T-helper 2 cell treated with Interferon-gamma antibody and Interleukin-4, amounts not matched to agents 5 μg/mL and 100 μg/mL, for 36 hours (primary cell): ENCODE measurements at regions not wholly inside any gene's neighbourhood (a gene's known extent, or its start where the extent isn't known, plus 50 kb on each side); places are given as distances from the start of the nearest gene placed in this dataset.
"Not testable (repeated sequence)": the region's sequence is repeated elsewhere in the genome, so short reads cannot be mapped to it uniquely, and the experiment has no call there.

Experiments
- DNase-seq: peaks from one replicate; pipeline ENCODE4 v3.0.0; 2021; ENCODE audit warnings: low spot score
- H3K27ac Mint-ChIP-seq: one replicate; pipeline ENCODE4 v1.8.0; 2021; ENCODE audit warnings: mild to moderate bottlenecking, mixed read lengths
- H3K27me3 Mint-ChIP-seq: one replicate; pipeline ENCODE4 v1.8.0; 2021; ENCODE audit warnings: low read depth, mixed read lengths
- H3K36me3 Mint-ChIP-seq: one replicate; pipeline ENCODE4 v1.8.0; 2021; ENCODE audit warnings: low read depth, mixed read lengths
- H3K4me1 Mint-ChIP-seq: one replicate; pipeline ENCODE4 v1.8.0; 2021; ENCODE audit warnings: low read depth, mixed read lengths
- H3K4me3 Mint-ChIP-seq: one replicate; pipeline ENCODE4 v1.8.0; 2022; ENCODE audit warnings: mild to moderate bottlenecking, moderate library complexity, mixed read lengths
- H3K9me3 Mint-ChIP-seq: one replicate; pipeline ENCODE4 v1.8.0; 2021; ENCODE audit warnings: mixed read lengths

DNA sequence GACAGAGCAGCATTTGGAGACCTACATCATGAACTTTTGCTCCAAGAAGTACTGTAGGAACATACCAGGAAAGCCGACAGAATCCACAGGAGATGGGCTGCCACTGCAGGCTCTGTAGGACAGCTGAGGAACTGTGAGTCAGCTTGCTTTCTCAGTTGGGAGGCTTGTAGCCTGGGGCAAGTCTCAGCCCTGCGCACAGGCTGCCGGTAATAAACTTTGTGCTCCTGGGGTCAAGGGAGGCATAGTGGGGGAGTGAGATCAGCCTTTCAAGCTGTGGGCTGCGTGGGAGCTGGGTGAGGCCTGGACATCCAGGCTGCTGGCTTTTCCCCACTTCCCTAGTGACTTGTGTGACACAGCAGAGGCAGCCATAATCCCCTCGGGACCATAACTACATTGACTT is 718.0 kb upstream of the CDH10 start:
- Mint-ChIP-seq H3K4me3 (no peak overlapping the region), H3K27ac (no peak overlapping the region), H3K9me3 (peaks cover 69% of the 10 kb centered on the region), H3K27me3 (no peaks in the 10 kb centered on the region), H3K36me3 (no peaks in the 10 kb centered on the region), H3K4me1 (no peaks in the 10 kb centered on the region)
- no peak for DNase-seq

DNA sequence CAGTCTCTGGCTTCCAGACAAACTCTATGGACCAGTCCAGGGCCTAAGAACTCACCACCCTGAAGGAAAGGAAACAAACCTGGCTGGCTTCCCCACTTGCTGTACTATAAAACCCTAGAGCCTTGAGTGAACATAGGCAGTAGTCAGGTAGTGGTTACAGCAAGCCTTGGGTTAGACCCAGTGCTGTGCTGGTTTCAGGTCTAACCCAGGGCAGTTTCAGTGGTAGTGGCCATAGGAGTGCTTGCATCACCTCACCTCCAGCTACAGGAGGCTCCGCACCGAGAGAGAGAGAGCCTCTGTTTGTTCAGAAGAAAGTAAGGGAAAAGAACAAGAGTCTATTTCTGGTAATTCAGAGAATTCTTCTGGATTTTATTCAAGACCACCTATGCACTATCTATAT is 714.1 kb upstream of the CDH10 start:
- peaks cover 66% of the 10 kb centered on the region for H3K9me3 Mint-ChIP-seq
- no peak for DNase-seq
- H3K4me3 Mint-ChIP-seq, result no peak overlapping the region
- no peaks in the 10 kb centered on the region for H3K4me1 Mint-ChIP-seq
- no peaks in the 10 kb centered on the region for H3K27me3 Mint-ChIP-seq
- no peak overlapping the region for H3K27ac Mint-ChIP-seq
- H3K36me3 Mint-ChIP-seq, result no peaks in the 10 kb centered on the region

DNA sequence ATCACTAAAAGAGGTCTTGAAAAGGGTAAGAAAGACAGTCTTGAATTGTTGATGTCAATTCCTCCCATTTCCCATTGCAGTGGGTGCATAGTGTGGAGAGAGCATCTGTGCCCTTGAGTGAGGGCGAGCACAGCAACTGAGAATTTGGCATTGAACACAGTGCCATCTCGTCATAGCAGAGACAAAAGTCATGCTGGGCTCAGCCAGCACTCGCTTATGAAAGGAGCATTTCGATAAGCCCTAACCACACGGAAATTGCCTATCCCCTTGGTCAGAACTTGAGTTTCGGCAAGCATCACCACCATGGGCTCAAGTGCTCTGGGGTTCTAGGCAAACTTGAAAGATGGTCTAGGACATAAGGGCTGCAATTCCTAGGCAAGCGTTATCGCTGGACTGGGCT is 712.8 kb upstream of the CDH10 start:
- no peak for DNase-seq
- H3K4me3 Mint-ChIP-seq, result no peak overlapping the region
- peaks cover 57% of the 10 kb centered on the region for H3K9me3 Mint-ChIP-seq
- H3K27ac Mint-ChIP-seq, result no peak overlapping the region
- no peaks in the 10 kb centered on the region for H3K27me3 Mint-ChIP-seq
- H3K36me3 Mint-ChIP-seq, result no peaks in the 10 kb centered on the region
- H3K4me1 Mint-ChIP-seq, result no peaks in the 10 kb centered on the region

DNA sequence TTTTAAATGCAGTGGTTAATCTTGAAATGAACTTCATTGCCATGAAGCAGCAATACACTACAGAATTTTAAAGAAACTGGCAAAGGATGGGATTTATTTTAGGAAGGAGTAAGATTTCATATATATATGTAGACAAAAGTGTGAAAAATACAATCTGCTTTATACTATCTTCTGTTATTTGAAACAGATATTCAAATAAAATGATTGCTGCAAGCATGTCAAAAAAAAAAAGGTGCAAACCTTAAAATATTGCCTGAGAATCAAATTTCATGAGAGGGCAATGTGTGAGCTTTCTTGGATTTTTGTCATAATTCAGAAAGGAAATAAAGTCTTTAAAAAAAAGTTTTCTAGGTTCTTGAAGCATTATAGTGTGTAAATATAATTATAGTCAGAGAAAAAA is 705.0 kb upstream of the CDH10 start:
- no peak overlapping the region for H3K4me3 Mint-ChIP-seq
- H3K4me1 Mint-ChIP-seq, result no peaks in the 10 kb centered on the region
- no peaks in the 10 kb centered on the region for H3K27me3 Mint-ChIP-seq
- H3K27ac Mint-ChIP-seq, result no peak overlapping the region
- DNase-seq, result no peak
- peaks cover 25% of the 10 kb centered on the region for H3K9me3 Mint-ChIP-seq
- no peaks in the 10 kb centered on the region for H3K36me3 Mint-ChIP-seq

DNA sequence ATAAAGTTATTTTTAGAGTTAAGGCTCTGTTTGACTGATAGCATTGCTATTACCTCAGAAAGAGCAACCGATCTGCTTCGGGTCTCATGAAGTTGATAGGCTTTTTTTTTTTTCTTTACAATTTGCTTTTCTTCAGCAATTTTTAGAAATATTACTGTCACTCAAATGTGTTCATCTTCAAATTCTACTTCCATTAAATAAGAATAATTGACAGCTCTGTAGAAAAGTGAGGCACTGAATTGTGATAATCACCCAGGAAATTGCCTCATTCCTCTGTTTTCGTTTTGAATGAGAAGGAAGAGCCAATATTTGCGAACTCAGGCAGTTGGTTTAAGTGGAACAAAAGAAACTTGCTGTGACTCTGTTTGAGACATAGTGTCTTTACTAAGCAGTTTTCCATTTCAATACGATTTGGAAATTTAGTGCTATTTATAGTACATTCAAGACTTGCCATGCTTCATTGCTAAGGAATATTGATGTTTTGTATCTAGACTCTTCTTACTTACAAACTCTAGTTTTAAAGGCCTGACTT is 700.5 kb upstream of the CDH10 start:
- no peaks in the 10 kb centered on the region for H3K4me1 Mint-ChIP-seq
- no peak overlapping the region for H3K4me3 Mint-ChIP-seq
- H3K36me3 Mint-ChIP-seq, result no peaks in the 10 kb centered on the region
- no peak for DNase-seq
- no peak overlapping the region for H3K27ac Mint-ChIP-seq
- H3K27me3 Mint-ChIP-seq, result no peaks in the 10 kb centered on the region
- peaks cover 42% of the 10 kb centered on the region for H3K9me3 Mint-ChIP-seq

DNA sequence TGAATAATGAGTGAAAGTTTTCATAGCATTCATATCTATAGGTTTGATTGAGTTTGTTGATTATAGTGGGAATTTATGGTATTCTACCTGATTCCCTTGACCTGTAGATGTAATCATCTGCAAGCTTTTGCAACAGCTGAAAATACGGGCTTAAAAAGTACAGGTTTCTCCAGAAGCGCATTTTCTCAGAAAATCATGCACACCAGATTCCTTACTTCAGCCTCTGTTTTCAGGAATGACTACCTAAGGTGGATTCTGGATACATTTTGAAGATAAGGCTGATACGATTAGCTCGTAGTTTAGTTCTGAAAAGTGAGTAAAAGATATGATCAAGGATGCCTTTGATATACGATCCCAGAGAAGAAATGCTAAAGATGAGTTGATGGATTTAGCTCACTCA is 694.8 kb upstream of the CDH10 start:
- H3K27me3 Mint-ChIP-seq, result no peaks in the 10 kb centered on the region
- no peak overlapping the region for H3K4me3 Mint-ChIP-seq
- peaks cover 65% of the 10 kb centered on the region for H3K9me3 Mint-ChIP-seq
- H3K27ac Mint-ChIP-seq, result no peak overlapping the region
- no peaks in the 10 kb centered on the region for H3K36me3 Mint-ChIP-seq
- no peak for DNase-seq
- no peaks in the 10 kb centered on the region for H3K4me1 Mint-ChIP-seq

DNA sequence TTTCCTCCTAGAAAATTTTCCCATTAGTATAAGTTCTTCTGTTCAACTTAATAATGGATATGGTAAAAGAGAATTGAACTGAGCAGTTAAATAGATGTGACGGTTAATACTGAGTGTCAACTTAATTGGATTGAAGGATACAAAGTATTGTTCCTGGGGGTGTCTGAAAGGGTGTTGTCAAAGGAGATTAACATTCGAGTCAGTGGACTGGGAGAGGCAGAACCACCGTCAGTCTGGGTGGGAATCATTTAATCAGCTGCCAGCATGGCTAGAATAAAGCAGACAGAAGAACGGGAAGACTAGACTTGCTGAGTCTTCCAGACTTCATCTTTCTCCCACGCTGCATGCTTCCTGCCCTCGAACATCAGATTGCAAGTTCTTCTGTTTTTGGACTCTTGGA is 689.6 kb upstream of the CDH10 start:
- no peaks in the 10 kb centered on the region for H3K27me3 Mint-ChIP-seq
- DNase-seq, result no peak
- no peaks in the 10 kb centered on the region for H3K4me1 Mint-ChIP-seq
- peaks cover 39% of the 10 kb centered on the region for H3K9me3 Mint-ChIP-seq
- no peak overlapping the region for H3K27ac Mint-ChIP-seq
- no peaks in the 10 kb centered on the region for H3K36me3 Mint-ChIP-seq
- H3K4me3 Mint-ChIP-seq, result no peak overlapping the region

DNA sequence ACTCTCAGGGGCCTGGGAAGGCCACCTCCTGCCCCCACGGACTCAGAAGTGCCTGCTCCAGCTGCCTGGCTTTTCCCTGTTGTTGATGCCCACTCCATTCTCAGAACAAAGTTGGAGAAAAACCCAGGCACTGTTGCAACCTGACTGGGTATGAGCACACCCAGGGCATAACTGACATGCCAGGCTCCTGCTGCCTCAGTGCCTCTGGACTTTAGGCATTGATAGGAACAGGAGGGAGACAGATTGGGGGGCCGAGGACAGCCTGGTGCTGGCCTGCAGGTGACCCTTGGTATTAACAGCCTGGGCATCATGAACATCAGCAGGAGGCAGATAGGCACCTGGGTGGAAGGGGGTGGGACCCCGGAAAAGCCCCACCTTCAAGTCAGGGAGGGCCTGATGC is 685.9 kb upstream of the CDH10 start:
- Mint-ChIP-seq H3K27ac (no peak overlapping the region), H3K36me3 (no peaks in the 10 kb centered on the region), H3K4me1 (no peaks in the 10 kb centered on the region), H3K9me3 (peaks cover 28% of the 10 kb centered on the region), H3K4me3 (no peak overlapping the region), H3K27me3 (no peaks in the 10 kb centered on the region)
- no peak for DNase-seq

DNA sequence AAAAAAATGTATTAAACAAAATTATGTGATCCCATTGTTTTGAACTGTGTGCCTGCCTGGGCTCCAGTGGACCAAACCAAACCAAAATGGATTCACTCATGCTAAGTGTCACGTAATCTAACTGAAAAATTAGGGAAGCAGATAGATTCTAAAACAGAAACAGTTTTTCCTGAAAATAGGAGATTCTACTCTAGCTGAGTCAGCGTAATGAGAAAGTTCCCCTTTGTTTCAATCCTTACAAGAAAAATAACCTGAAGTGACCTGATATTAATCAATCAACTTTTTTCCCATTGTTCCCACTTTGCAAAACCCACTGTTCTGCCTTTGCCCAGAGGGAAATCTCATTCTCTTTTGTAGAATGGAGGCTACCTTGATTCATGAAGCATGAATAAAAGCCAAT is 682.4 kb upstream of the CDH10 start:
- Mint-ChIP-seq H3K27me3 (no peaks in the 10 kb centered on the region), H3K4me1 (no peaks in the 10 kb centered on the region), H3K4me3 (no peak overlapping the region), H3K9me3 (peaks cover 24% of the 10 kb centered on the region), H3K36me3 (no peaks in the 10 kb centered on the region), H3K27ac (no peak overlapping the region)
- no peak for DNase-seq

DNA sequence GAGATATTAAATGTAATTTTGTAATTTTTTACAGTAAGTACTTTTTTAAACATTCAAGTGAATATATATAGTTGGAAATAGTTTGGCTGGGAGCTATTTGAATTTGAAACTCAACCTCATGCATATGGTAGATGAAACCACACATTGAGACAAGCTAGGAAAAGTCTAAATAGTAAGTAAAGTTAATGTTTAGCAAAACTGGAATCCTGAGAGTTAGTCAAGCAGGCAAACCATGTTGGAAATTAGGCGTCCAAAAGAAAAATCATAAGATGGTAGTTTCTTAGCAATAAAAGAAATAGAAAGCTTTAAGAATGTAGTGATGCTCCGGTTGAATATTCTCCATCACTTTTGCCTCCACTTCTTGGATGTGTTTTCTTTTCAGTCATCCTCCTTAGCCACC is 657.1 kb upstream of the CDH10 start:
- no peak for DNase-seq
- Mint-ChIP-seq H3K4me1 (no peaks in the 10 kb centered on the region), H3K36me3 (no peaks in the 10 kb centered on the region), H3K27ac (no peak overlapping the region), H3K9me3 (peaks cover 38% of the 10 kb centered on the region), H3K4me3 (no peak overlapping the region), H3K27me3 (no peaks in the 10 kb centered on the region)

DNA sequence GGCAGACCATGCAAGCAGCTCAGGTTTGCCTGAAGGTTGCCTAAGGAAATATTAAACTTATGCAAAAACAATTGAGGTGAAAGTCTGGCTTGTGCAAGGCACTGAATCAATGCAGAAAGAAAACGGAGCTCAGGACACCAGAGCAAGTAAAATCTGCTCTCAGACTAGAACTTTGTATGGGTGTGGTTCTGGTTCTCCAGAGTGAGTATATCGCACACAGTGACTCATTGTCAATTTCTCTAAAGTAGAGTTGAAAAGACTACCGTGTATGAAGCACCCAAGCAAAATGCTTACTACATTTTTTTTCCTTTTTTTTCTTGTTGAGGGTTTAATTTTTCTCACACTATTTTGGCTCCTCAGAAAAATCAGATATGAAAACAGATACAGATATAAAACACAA is 650.3 kb upstream of the CDH10 start:
- H3K9me3 Mint-ChIP-seq, result peaks cover 44% of the 10 kb centered on the region
- no peaks in the 10 kb centered on the region for H3K36me3 Mint-ChIP-seq
- no peak for DNase-seq
- no peak overlapping the region for H3K27ac Mint-ChIP-seq
- no peak overlapping the region for H3K4me3 Mint-ChIP-seq
- no peaks in the 10 kb centered on the region for H3K27me3 Mint-ChIP-seq
- no peaks in the 10 kb centered on the region for H3K4me1 Mint-ChIP-seq

DNA sequence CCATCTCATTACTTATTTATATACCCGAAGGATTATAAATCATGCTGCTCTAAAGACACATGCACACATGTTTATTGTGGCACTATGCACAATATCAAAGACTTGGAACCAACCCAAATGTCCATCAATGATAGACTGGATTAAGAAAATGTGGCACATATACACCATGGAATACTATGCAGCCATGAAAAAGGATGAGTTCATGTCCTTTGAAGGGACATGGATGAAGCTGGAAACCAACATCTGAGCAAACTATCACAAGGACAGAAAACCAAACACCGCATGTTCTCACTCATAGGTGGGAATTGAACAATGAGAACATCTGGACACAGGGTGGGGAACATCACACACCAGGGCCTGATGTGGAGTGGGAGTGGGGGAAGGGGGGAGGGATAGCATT is 645.0 kb upstream of the CDH10 start:
- not testable (repeated sequence) for DNase-seq, H3K4me3 Mint-ChIP-seq
- peaks cover 40% of the 10 kb centered on the region for H3K9me3 Mint-ChIP-seq

DNA sequence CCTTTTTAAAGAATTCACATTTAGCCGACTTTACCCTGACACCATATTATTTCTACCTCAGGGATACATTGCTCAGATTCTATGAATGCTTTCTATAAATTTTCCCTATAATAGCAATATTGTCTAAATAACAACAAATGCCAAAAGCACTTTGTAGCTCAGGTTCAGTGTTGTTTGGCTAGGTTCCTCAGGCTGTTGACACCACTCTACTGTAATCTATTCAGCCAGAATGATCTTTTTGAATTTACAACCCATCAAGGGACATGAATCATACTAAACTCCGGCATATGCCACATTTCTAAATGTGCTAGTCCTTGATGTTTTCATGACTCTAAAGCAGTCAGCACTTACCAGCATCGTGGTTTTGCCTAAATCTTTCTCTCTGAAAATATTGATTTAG is 641.5 kb upstream of the CDH10 start:
- H3K4me1 Mint-ChIP-seq, result no peaks in the 10 kb centered on the region
- H3K27ac Mint-ChIP-seq, result no peak overlapping the region
- H3K36me3 Mint-ChIP-seq, result no peaks in the 10 kb centered on the region
- H3K4me3 Mint-ChIP-seq, result no peak overlapping the region
- H3K27me3 Mint-ChIP-seq, result no peaks in the 10 kb centered on the region
- no peak for DNase-seq
- peaks cover 46% of the 10 kb centered on the region for H3K9me3 Mint-ChIP-seq

More for the DNA sequence above, 645.0 kb upstream of the CDH10 start:
- H3K4me1 Mint-ChIP-seq, H3K27ac Mint-ChIP-seq, H3K27me3 Mint-ChIP-seq, H3K36me3 Mint-ChIP-seq: not testable (repeated sequence)

DNA sequence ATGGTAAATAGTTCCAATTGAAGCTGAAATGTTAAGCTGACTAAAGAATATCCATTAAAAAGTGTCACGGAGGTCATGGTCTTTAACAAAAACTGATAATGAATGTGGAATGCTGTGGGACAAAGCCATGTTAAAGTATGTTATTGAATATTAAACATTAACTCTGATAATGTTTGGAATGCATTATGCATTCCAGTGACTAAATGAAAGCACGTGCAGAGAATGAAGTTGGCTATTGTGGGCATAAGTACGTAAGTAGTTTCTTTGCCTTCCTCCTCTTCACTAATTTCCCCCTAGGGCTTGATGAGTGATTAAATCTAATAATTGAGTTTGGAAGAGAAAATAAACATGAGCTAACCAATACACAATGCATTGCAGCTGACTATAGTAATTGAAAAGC is 640.4 kb upstream of the CDH10 start:
- Mint-ChIP-seq H3K36me3 (no peaks in the 10 kb centered on the region), H3K9me3 (peaks cover 44% of the 10 kb centered on the region), H3K4me1 (no peaks in the 10 kb centered on the region), H3K4me3 (no peak overlapping the region), H3K27ac (no peak overlapping the region), H3K27me3 (no peaks in the 10 kb centered on the region)
- DNase-seq, result no peak

DNA sequence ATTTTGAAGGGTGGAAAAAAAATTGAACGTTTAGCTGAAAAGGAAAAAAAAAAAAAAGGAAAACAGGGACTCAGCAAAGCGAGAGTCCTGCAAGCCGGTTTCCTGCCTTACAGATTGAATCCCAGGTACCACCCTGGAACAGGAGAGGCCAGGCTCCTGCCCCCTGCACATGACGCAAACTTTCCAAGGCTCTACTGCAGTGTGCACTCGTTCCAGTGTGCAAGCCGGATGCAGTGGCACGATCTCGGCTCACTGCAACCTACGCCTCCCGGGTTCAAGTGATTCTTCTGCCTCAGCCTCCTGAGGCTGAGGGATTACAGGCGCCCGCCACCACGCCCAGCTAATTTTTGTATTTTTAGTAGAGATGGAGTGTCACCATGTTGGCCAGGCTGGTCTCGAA is 618.7 kb upstream of the CDH10 start:
- DNase-seq, H3K4me1 Mint-ChIP-seq, H3K27ac Mint-ChIP-seq, H3K36me3 Mint-ChIP-seq, H3K27me3 Mint-ChIP-seq, H3K4me3 Mint-ChIP-seq: not testable (repeated sequence)
- H3K9me3 Mint-ChIP-seq, result peaks cover 28% of the 10 kb centered on the region
